PC-9 (cell line): ENCODE measurements at regions not wholly inside any gene's neighbourhood (a gene's known extent, or its start where the extent isn't known, plus 50 kb on each side); places are given as distances from the start of the nearest gene placed in this dataset.

Experiments
- EZH2 ChIP-seq: fragments of 200-600 bp; sonication (generic); IDR thresholded peaks from 2 replicates; pipeline ENCODE4 v1.8.0; 2017; ENCODE audit warnings: antibody characterized with exemption, low read depth
- TF ChIP-seq, protein P1 (sequence below): fragments of 200-600 bp; sonication (generic); conservative IDR thresholded peaks from 2 replicates; pipeline ENCODE4 v1.6.1; 2017; ENCODE audit warnings: mixed run types, antibody characterized with exemption, mild to moderate bottlenecking, moderate library complexity

DNA sequence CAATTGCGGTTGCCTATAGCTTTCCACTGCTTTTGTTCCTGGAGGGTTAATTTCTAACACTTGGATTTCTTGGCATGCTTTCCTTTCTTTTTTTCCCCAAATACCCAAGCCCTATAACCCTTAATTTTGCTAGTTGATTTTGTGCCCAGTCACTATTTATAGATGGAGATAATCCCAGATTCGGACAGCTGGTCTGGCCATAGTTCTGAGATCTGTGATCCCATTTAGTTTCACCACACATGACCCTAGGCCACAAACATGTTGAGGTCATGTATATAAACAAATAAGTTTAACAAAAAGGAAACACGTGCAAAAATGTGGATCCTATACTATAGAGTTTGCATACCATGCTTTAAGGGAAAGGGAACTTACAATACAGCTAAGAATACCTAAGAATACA, 111.4 kb downstream of the ZMAT3 start:
- TF ChIP-seq, protein P1, sequence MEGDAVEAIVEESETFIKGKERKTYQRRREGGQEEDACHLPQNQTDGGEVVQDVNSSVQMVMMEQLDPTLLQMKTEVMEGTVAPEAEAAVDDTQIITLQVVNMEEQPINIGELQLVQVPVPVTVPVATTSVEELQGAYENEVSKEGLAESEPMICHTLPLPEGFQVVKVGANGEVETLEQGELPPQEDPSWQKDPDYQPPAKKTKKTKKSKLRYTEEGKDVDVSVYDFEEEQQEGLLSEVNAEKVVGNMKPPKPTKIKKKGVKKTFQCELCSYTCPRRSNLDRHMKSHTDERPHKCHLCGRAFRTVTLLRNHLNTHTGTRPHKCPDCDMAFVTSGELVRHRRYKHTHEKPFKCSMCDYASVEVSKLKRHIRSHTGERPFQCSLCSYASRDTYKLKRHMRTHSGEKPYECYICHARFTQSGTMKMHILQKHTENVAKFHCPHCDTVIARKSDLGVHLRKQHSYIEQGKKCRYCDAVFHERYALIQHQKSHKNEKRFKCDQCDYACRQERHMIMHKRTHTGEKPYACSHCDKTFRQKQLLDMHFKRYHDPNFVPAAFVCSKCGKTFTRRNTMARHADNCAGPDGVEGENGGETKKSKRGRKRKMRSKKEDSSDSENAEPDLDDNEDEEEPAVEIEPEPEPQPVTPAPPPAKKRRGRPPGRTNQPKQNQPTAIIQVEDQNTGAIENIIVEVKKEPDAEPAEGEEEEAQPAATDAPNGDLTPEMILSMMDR: no peak
- no peak for TF ChIP-seq EZH2
